A673 (cell line): ENCODE measurements at regions not wholly inside any gene's neighbourhood (a gene's known extent, or its start where the extent isn't known, plus 50 kb on each side); places are given as distances from the start of the nearest gene placed in this dataset.

ENCODE experiments used
- EZH2 ChIP-seq: fragments of 200-600 bp; sonication (generic); IDR thresholded peaks from 2 replicates; pipeline ENCODE4 v1.6.1; 2017; ENCODE audit warnings: borderline replicate concordance, low read depth, mild to moderate bottlenecking, mixed read lengths, antibody characterized with exemption, low read length; ENCODE audit not compliant: poor library complexity, severe bottlenecking
- TF ChIP-seq, protein P1 (sequence below): fragments of 300-800, 200-600 bp; sonication (generic); conservative IDR thresholded peaks from 2 replicates; pipeline ENCODE4 v1.5.1; 2017; ENCODE audit warnings: low read depth, mild to moderate bottlenecking, antibody characterized with exemption, low read length, moderate library complexity, mixed read lengths

DNA sequence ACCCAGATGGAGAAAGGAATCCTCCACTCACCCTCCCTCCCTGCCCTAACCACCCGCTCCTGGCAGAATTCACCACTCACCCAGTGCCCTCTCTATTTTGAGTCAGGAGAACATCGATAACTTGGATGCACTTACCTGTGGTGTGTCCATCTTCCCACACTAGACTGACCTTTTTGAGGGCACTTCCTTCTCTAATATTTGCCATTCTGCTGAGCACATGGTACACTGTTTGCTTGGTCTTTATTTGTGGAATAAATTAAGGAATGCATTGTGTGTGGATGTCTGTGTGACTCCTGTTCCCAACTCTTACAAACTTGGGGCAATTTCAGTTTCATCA lies 133.7 kb downstream of the ACKR3 start:
- TF ChIP-seq, protein P1, sequence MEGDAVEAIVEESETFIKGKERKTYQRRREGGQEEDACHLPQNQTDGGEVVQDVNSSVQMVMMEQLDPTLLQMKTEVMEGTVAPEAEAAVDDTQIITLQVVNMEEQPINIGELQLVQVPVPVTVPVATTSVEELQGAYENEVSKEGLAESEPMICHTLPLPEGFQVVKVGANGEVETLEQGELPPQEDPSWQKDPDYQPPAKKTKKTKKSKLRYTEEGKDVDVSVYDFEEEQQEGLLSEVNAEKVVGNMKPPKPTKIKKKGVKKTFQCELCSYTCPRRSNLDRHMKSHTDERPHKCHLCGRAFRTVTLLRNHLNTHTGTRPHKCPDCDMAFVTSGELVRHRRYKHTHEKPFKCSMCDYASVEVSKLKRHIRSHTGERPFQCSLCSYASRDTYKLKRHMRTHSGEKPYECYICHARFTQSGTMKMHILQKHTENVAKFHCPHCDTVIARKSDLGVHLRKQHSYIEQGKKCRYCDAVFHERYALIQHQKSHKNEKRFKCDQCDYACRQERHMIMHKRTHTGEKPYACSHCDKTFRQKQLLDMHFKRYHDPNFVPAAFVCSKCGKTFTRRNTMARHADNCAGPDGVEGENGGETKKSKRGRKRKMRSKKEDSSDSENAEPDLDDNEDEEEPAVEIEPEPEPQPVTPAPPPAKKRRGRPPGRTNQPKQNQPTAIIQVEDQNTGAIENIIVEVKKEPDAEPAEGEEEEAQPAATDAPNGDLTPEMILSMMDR = no peak
- TF ChIP-seq EZH2 = no peak
